Panc1 (cell line): ENCODE measurements at regions not wholly inside any gene's neighbourhood (a gene's known extent, or its start where the extent isn't known, plus 50 kb on each side); places are given as distances from the start of the nearest gene placed in this dataset.

Experiments
- ATAC-seq: fragments of 200-7000 bp; cut with Tn5 transposase; 2 replicates; pipeline ENCODE4 v1.9.1; 2020; ENCODE audit warnings: mild to moderate bottlenecking, moderate library complexity
- BruUV-seq: library from RNA; stranded (reverse); fragments of 400-500 nt; replicated peaks from 2 replicates; lab custom pipeline; 2021; lab: Mats Ljungman, UMichigan
- CTCF ChIA-PET: fragments of 300-600 bp; sonication (Branson Sonifier 250); formaldehyde crosslinking; loops from one replicate; lab custom pipeline; 2022; ENCODE audit warnings: antibody characterized with exemption; lab: Charles Lee
- POLR2A ChIA-PET: fragments of 300-600 bp; sonication (Branson Sonifier 250); formaldehyde crosslinking; loops from one replicate; lab custom pipeline; 2022; ENCODE audit warnings: antibody characterized with exemption; lab: Charles Lee
- DNase-seq: peaks from one replicate; pipeline ENCODE4 v3.0.0-alpha.2; 2010; ENCODE audit warnings: low read depth, low spot score
- H3K27ac ChIP-seq: 2 replicates; pipeline ENCODE4 v1.5.1; 2011; ENCODE audit warnings: mild to moderate bottlenecking, low read length, inconsistent platforms
- H3K27me3 ChIP-seq: fragments of 200-500 bp; sonication (Bioruptor generic); 2 replicates; pipeline ENCODE4 v1.6.0; 2014; ENCODE audit warnings: low read length, inconsistent platforms; ENCODE audit not compliant: control insufficient read depth, insufficient read depth
- H3K36me3 ChIP-seq: fragments of 200-500 bp; sonication (Bioruptor generic); 2 replicates; pipeline ENCODE4 v1.5.1; 2014; ENCODE audit warnings: inconsistent platforms, mild to moderate bottlenecking, low read length, moderate library complexity; ENCODE audit not compliant: control insufficient read depth, insufficient read depth
- H3K4me1 ChIP-seq: 2 replicates; pipeline ENCODE4 v1.5.1; 2011; ENCODE audit warnings: inconsistent platforms, mild to moderate bottlenecking, low read length, moderate library complexity; ENCODE audit not compliant: control insufficient read depth, insufficient read depth
- H3K4me3 ChIP-seq, 2 experiments: 2 replicates each; pipeline ENCODE4 v1.5.1; 2011 to 2012; ENCODE audit warnings: low read depth in 2 of 2, low read length in 2 of 2, mild to moderate bottlenecking in 2 of 2, inconsistent platforms in 1 of 2, moderate library complexity in 1 of 2
- H3K9me3 ChIP-seq: fragments of 200-500 bp; sonication (Bioruptor generic); 2 replicates; pipeline ENCODE4 v1.5.1; 2014; ENCODE audit warnings: low read depth, mild to moderate bottlenecking, inconsistent platforms, low read length, moderate library complexity; ENCODE audit not compliant: control insufficient read depth, insufficient read depth
- POLR2AphosphoS5 ChIP-seq: IDR thresholded peaks from 2 replicates; pipeline ENCODE4 v1.6.1; 2012; ENCODE audit warnings: mild to moderate bottlenecking, low read depth, low read length, moderate library complexity
- SIN3A ChIP-seq: IDR thresholded peaks from 2 replicates; pipeline ENCODE4 v1.6.1; 2012; ENCODE audit warnings: low read depth, mild to moderate bottlenecking, low read length, moderate library complexity, borderline replicate concordance; ENCODE audit not compliant: insufficient read depth
- TCF7L2 ChIP-seq: IDR thresholded peaks from 2 replicates; pipeline ENCODE4 v1.6.1; 2011; ENCODE audit warnings: mild to moderate bottlenecking, low read depth, low read length, inconsistent platforms
- in situ Hi-C: cut with HindIII; loops from 2 replicates; pipeline ENCODE4 v1.10.0; 2016; ENCODE audit warnings: low sequenced_read_pairs, low pct_unique_long_range_greater_than_20kb
- intact Hi-C: fragments of 100-400 bp; cut with micrococcal nuclease; formaldehyde crosslinking; loops from one replicate; pipeline ENCODE4 v1.10.0; 2022; ENCODE audit not compliant: unreplicated experiment
- TF ChIP-seq, protein P1 (sequence below), 2 experiments: IDR thresholded peaks; 2 replicates each; pipeline ENCODE4 v1.6.1; 2011 to 2012; ENCODE audit warnings: low read depth in 2 of 2, control low read depth in 1 of 2, low read length in 1 of 2, mild to moderate bottlenecking in 1 of 2, moderate library complexity in 1 of 2; ENCODE audit not compliant: insufficient read depth in 1 of 2
- TF ChIP-seq, protein P2 (sequence below): fragments of 450-650 bp; IDR thresholded peaks from 2 replicates; pipeline ENCODE4 v1.5.1; 2017; ENCODE audit warnings: mild to moderate bottlenecking

DNA sequence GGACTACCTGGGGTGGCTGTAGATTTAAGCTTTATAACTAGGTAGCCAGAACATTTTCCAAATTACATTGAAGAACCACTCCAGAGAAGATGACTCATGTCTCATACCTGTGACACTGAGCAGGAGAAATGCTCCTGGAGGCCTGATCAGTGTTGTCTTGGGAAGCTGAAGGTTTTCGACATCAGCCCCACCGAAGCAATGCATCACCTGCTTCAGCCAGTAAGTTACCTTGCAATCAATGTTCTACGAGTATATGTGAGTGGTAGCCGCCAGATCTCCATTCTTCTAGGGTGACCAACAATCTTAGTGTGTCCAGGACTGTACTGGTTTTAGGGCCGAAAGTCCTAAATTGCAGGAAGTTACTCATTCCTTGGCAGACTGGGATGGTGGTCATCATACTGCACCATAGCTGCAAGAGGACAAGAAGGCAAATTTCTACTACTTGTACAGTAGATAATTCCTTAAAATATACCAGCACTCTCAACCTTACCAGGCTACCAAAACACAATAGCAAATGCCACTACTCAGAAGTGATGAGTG, 109.3 kb upstream of the LINC00305 start:
- no TSS peak for BruUV-seq
- in situ Hi-C loops = no loop called here
- CTCF ChIA-PET = no interaction called here
- Histone ChIP-seq H3K27me3 (no peaks in the 10 kb centered on the region), H3K9me3 (no peaks in the 10 kb centered on the region), H3K27ac (no peak overlapping the region), H3K36me3 (no peaks in the 10 kb centered on the region), H3K4me3 (no peak overlapping the region), H3K4me1 (no peaks in the 10 kb centered on the region)
- intact Hi-C loops = no loop called here
- DNase-seq (no peak), ATAC-seq (no peak)
- POLR2A ChIA-PET = no interaction called here
- no peak for TF ChIP-seq POLR2AphosphoS5
- TF ChIP-seq TCF7L2 = no peak
- TF ChIP-seq, protein P1, sequence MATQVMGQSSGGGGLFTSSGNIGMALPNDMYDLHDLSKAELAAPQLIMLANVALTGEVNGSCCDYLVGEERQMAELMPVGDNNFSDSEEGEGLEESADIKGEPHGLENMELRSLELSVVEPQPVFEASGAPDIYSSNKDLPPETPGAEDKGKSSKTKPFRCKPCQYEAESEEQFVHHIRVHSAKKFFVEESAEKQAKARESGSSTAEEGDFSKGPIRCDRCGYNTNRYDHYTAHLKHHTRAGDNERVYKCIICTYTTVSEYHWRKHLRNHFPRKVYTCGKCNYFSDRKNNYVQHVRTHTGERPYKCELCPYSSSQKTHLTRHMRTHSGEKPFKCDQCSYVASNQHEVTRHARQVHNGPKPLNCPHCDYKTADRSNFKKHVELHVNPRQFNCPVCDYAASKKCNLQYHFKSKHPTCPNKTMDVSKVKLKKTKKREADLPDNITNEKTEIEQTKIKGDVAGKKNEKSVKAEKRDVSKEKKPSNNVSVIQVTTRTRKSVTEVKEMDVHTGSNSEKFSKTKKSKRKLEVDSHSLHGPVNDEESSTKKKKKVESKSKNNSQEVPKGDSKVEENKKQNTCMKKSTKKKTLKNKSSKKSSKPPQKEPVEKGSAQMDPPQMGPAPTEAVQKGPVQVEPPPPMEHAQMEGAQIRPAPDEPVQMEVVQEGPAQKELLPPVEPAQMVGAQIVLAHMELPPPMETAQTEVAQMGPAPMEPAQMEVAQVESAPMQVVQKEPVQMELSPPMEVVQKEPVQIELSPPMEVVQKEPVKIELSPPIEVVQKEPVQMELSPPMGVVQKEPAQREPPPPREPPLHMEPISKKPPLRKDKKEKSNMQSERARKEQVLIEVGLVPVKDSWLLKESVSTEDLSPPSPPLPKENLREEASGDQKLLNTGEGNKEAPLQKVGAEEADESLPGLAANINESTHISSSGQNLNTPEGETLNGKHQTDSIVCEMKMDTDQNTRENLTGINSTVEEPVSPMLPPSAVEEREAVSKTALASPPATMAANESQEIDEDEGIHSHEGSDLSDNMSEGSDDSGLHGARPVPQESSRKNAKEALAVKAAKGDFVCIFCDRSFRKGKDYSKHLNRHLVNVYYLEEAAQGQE (IDR thresholded peaks at IDR 0.05; ENCODE audit: insufficient read depth in 1 of 2, low read depth in 2 of 2, low read length in 1 of 2) = no peak
- TF ChIP-seq, protein P2, sequence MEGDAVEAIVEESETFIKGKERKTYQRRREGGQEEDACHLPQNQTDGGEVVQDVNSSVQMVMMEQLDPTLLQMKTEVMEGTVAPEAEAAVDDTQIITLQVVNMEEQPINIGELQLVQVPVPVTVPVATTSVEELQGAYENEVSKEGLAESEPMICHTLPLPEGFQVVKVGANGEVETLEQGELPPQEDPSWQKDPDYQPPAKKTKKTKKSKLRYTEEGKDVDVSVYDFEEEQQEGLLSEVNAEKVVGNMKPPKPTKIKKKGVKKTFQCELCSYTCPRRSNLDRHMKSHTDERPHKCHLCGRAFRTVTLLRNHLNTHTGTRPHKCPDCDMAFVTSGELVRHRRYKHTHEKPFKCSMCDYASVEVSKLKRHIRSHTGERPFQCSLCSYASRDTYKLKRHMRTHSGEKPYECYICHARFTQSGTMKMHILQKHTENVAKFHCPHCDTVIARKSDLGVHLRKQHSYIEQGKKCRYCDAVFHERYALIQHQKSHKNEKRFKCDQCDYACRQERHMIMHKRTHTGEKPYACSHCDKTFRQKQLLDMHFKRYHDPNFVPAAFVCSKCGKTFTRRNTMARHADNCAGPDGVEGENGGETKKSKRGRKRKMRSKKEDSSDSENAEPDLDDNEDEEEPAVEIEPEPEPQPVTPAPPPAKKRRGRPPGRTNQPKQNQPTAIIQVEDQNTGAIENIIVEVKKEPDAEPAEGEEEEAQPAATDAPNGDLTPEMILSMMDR = no peak
- no peak for TF ChIP-seq SIN3A

DNA sequence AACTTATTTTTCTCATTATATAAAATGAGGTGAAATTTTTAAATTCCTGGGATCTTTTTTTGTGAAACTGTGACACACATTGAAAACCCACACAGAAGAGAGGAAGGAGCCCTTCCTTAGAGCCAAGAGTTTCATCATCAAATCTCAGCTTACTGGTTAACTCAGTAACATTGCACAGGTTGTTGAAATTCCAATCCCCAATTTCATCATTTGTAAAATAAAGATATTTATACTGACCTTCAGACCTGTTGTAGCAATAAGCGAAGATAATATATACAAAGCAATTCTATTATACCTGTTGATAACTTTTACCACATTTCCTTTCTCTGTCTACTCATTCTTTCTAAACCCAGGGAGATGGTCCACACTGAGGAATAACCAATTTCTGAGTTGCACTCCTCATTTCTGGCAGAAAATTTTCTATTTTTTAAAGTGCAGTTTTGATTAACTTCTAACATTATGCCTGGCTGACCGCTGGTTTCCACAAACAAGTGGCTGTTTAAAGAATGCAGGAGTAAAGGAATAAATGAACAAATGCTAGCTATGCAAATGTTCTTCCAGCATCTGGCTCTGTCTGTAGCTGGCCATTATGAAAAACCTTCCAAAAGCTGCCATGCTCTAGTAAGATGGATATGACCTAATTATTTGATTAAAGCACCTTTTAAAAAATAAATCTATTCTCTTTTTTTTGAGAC, 105.7 kb upstream of the LINC00305 start:
- in situ Hi-C loops = no loop called here
- Histone ChIP-seq H3K4me3 (no peak overlapping the region), H3K27me3 (no peaks in the 10 kb centered on the region), H3K36me3 (no peaks in the 10 kb centered on the region), H3K9me3 (no peaks in the 10 kb centered on the region), H3K4me1 (no peaks in the 10 kb centered on the region), H3K27ac (no peak overlapping the region)
- DNase-seq (no peak), ATAC-seq (no peak)
- intact Hi-C loops = no loop called here
- CTCF ChIA-PET = no interaction called here
- no TSS peak for BruUV-seq
- POLR2A ChIA-PET = no interaction called here
- TF ChIP-seq SIN3A (no peak), TCF7L2 (no peak), POLR2AphosphoS5 (no peak)
- TF ChIP-seq, protein P2 = no peak
- TF ChIP-seq, protein P1 (IDR thresholded peaks at IDR 0.05; ENCODE audit: insufficient read depth in 1 of 2, low read depth in 2 of 2, low read length in 1 of 2) = no peak
